Aorta (tissue), 5 donors: ENCODE measurements at regions not wholly inside any gene's neighbourhood (a gene's known extent, or its start where the extent isn't known, plus 50 kb on each side); places are given as distances from the start of the nearest gene placed in this dataset.
"Not testable (repeated sequence)": the region's sequence is repeated elsewhere in the genome, so short reads cannot be mapped to it uniquely, and the experiment has no call there.

Experiments used
- ATAC-seq: fragments of 200-7000 bp; cut with Tn5 transposase; one replicate; pipeline ENCODE4 v1.9.1; 2022; ENCODE audit warnings: moderate library complexity; ENCODE audit not compliant: low FRiP score
- DNase-seq, 2 donors: peaks; one replicate each; pipeline ENCODE4 v3.0.0-alpha.2; 2020
- H3K27ac ChIP-seq, 2 donors: one replicate each; pipeline ENCODE4 v1.5.1; 2013; ENCODE audit warnings: low read length in 2 of 2, mild to moderate bottlenecking in 2 of 2, moderate library complexity in 2 of 2, control low read depth in 1 of 2, inconsistent platforms in 1 of 2, low read depth in 1 of 2
- H3K27me3 ChIP-seq, 2 donors: one replicate each; pipeline ENCODE4 v1.6.1; 2013; ENCODE audit warnings: control low read depth in 1 of 2, low read length in 1 of 2, mild to moderate bottlenecking in 1 of 2, moderate library complexity in 1 of 2; ENCODE audit not compliant: insufficient read depth in 2 of 2, control insufficient read depth in 1 of 2
- H3K36me3 ChIP-seq, 2 donors: one replicate each; pipeline ENCODE4 v1.6.1; 2013; ENCODE audit warnings: control low read depth in 1 of 2, low read length in 1 of 2, mild to moderate bottlenecking in 1 of 2; ENCODE audit not compliant: insufficient read depth in 2 of 2, control insufficient read depth in 1 of 2
- H3K4me1 ChIP-seq, 2 donors: one replicate each; pipeline ENCODE4 v1.6.1; 2013; ENCODE audit warnings: low read length in 2 of 2, control low read depth in 1 of 2, mild to moderate bottlenecking in 1 of 2, moderate library complexity in 1 of 2; ENCODE audit not compliant: insufficient read depth in 2 of 2, control insufficient read depth in 1 of 2
- H3K4me3 ChIP-seq, 2 donors: one replicate each; pipeline ENCODE4 v1.5.1; 2013; ENCODE audit warnings: low read length in 2 of 2, control low read depth in 1 of 2, mild to moderate bottlenecking in 1 of 2
- H3K9me3 ChIP-seq: one replicate; pipeline ENCODE4 v1.6.1; 2013; ENCODE audit warnings: mild to moderate bottlenecking, low read length; ENCODE audit not compliant: control insufficient read depth
- WGBS, 2 donors: extraction: QIAGEN DNeasy Blood & Tissue Kit; methylation state at CpG; one replicate each; pipeline ENCODE4 v1.1.7; 2013; 5-methylcytosine and 5-hydroxymethylcytosine counted together
- intact Hi-C, 2 donors: fragments of 100-400 bp; cut with DNase I; formaldehyde crosslinking; loops; one replicate each; pipeline versions ENCODE4 v1.14.2 to v1.15.0; 2022
- donor health status: healthy with polysubstance abuse.
- donor health status: Bipolar disorder and iron deficiency.
- donor health status: DM: no; HTN: no; CAD: no.
- donor health status: DM: no; HTN: no; CAD: no.
- donor health status: DM: yes; HTN: yes; CAD: no.

DNA sequence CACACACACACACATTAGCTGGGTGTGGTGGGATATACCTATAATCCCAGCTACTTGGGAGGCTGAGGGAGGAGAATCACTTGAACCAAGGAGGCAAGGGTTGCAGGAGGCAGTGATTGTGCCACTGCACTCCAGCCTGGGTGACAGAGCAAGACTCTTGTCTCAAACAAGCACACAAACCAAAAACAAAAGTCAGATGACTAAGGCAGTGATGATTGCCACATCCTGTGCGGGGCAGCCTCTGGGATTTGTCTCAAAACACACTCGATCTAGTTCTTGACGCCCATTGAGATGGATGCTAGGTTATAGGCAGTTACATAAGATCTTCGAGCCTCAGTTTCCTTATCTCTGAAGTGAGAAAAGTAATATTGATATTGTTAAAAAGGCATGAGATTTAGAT is 57.8 kb upstream of the NBPF8 start:
- H3K27me3 ChIP-seq, H3K4me3 ChIP-seq, H3K36me3 ChIP-seq, intact Hi-C loops, H3K4me1 ChIP-seq, ATAC-seq, H3K27ac ChIP-seq, H3K9me3 ChIP-seq: not testable (repeated sequence)
- DNase-seq, result peak in 1 of 2 donors; percentile 43
- 55 to 68% methylated on average over 2 to 3 of the region's 4 CpGs for WGBS, 2 donors

DNA sequence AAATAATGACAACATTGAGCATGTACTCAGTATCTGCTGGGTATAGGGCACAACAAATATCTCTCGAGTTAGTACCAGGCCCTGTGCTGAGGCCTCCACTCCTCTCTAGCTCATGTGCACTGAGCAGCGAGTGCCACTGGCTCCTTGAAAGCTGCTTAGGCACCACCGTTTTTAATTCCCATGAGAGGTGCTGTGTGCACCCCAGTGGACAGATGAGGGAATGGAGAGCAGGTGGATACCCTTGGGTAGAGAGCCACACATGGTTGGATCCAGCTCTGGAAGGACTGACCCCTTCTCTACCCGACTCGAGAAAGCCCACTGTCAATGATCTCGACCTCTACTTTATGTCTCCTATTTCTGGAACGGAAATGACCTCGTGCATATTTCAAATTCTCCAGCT is 58.7 kb upstream of the NBPF8 start:
- 41 to 52% methylated on average over 5 to 6 of the region's 8 CpGs for WGBS, 2 donors
- H3K9me3 ChIP-seq, H3K4me1 ChIP-seq, H3K36me3 ChIP-seq, ATAC-seq, H3K4me3 ChIP-seq, H3K27me3 ChIP-seq, H3K27ac ChIP-seq, intact Hi-C loops, DNase-seq: not testable (repeated sequence)

DNA sequence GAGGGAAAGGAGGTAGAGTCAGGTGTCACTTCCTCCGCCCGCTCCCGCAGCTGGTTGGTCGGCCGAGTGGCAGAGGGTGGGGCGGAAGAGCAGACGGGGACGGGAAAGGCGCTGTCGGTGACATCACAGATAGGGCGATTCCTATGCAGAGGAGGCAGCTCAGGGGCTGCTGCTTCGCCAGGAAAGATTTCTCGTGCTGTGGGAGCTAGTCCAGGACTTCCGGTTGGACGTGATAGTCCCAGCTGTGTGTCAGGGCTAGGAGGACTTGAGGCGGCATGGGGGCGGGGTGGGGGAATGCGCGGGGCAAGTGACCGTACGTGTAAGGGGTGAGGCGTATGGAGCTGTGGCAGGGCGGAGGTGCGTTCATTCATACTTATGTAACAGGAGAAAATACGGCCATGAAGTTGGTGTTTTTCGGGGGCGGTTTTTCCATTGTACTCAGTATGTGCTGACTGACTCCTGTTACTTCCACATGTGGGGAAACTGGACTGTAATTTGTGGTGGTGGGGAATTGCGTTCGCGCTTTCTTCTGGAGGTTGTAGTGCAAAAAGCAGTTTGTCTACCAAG is 60.1 kb upstream of the NBPF8 start:
- H3K27me3 ChIP-seq, intact Hi-C loops, H3K9me3 ChIP-seq, H3K27ac ChIP-seq, H3K4me3 ChIP-seq, H3K36me3 ChIP-seq, H3K4me1 ChIP-seq: not testable (repeated sequence)
- ATAC-seq (peak; percentile 88), DNase-seq (peak; percentile 70 to 81)
- WGBS, 2 donors, result 5 to 12% methylated on average over 10 to 22 of the region's 30 CpGs

DNA sequence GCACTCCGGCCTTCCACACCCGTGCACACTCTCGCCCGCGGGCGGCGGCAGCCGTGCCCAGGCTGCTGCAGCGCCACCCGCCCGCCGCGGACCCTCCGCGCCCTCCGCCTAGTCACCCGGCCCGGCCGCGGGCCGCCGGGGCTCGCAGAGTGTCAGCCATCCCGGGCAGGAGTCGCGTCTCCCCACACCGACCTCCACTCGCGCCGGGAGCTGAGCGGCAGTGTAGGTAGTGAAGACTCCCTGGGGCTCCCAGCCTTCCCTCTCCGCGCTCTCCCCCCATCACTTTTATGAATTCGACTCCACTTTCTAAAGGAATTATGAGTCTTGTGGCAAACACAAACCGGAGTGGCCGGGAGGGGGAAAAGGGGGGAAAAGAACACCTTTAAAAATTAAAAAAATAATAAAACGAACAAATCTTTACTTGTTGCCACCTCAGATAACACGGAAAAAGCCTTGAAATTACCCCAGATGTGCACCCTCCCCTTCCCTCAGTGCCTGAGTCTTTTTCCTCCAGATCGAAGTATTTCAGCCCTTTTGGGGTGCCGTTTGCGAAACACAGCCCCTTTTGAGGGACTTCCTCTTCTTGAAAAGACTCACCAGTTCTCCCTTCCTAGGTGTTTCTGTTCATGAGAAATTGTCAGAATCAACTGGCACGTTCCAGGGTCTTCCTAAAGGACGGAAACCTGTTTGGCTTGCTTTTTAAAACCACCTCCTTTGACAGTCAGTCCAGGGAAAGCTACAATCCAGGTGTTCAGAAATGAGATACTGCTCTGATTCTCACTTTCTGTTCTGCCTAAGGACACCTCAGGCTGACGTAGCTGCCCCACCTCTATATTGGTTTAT is 72.4 kb upstream of the NBPF8 start:
- intact Hi-C loops, H3K27ac ChIP-seq, H3K27me3 ChIP-seq, H3K9me3 ChIP-seq, H3K4me3 ChIP-seq, H3K36me3 ChIP-seq, H3K4me1 ChIP-seq, ATAC-seq: not testable (repeated sequence)
- WGBS, 2 donors, result 10 to 18% methylated on average over 13 to 25 of the region's 44 CpGs
- DNase-seq, result peak; percentile 37 to 73

DNA sequence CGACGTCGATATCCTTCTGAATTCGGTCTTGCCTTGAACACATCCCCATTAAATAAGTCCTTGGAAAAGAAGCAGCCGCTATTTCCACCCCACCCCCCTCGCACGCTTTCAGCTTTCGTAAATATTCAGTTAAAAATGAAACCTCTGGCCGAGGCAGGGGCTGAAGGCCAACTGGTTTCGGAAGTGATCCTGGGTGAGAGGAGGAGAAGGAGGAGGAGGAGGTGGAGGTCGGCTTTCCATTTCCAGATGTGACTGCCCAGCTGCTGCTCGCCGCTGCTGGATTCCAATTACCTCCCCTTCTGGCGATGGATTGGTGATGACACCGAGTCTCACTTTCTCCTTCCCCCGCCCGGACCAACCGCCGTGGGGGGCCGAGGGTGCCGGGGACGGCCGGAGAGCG is 73.1 kb upstream of the NBPF8 start:
- H3K9me3 ChIP-seq, H3K27me3 ChIP-seq, intact Hi-C loops, ATAC-seq, H3K4me1 ChIP-seq, H3K36me3 ChIP-seq: not testable (repeated sequence)
- DNase-seq, result peak in 1 of 2 donors; percentile 27
- peak overlapping the region in 1 of 2 donors; percentile 72 for H3K4me3 ChIP-seq
- H3K27ac ChIP-seq, result peak overlapping the region in 1 of 2 donors; percentile 68
- 0% methylated on average over 14 of the region's 24 CpGs; no CpG with 5 or more reads in 1 of the 2 donors for WGBS, 2 donors

DNA sequence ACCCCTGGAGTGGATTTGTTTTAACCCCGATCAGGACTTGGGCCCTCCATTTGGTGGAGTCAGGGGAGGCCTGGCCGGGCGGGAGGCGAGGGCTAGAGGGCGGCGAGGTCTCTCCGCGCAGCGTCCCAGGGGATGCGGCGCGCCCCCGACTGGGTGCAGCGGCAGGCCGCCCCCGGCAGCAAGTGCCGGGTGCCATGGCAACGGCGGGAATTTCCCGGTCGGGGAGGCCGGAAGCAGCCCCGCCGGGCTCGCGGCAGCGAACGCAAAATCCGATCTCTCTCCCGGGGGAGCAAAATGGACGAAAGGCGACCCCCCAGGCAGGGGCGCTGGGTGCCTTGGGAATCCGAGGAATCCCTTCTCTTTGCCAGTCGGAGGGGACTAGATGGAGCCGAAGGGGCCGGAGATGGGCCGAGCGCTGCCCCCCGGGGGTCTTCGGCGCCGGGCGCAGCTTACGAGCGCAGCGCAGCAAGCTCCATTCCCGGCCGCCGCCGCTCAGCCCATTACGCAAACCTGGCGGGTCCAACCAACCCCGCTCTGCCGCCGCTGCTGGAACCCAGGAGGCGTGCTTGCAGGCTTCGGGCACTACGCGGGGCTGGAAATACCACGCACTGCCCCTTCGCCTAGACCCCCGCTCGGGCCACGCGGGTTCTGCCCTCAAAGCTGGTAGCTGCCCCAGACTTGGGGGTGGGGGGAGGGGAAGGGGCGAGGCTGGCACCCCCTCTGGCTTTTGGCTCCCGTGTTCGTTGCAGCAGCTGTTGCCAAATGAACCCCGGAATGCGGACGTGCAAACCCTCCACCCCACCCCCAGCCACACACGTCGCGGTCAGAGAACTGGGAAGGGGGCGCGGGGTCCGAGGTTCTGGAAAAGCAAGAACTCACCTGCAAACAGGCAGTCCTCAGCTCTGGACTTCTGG is 73.7 kb upstream of the NBPF8 start:
- intact Hi-C loops, ATAC-seq, H3K9me3 ChIP-seq, H3K36me3 ChIP-seq, H3K4me1 ChIP-seq, H3K27me3 ChIP-seq: not testable (repeated sequence)
- WGBS, 2 donors, result 0% methylated on average over 28 to 37 of the region's 78 CpGs
- Histone ChIP-seq H3K4me3 (peak overlapping the region in 1 of 2 donors; percentile 72), H3K27ac (peak overlapping the region in 1 of 2 donors; percentile 68)
- DNase-seq, result peak; percentile 62 to 81

DNA sequence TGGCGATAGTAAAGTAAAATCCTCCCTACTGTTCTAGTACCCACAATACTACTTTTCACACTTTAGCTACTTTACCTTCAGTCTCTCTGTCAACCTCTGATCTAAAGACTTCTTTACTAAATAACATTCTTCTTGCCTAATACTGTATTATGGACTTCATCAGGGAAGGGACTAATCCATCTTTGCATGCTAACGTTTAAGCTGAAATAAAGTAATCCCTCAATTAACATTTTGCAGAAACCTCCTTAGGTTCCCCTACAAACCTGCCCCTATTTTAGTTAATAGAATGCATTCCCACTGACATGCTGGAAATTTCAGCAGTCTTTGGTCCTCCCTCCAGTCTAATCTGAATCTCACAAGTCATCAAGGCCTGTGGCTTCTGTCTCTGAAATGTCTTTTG is 99.1 kb upstream of the NBPF8 start:
- H3K4me1 ChIP-seq, H3K36me3 ChIP-seq, H3K27me3 ChIP-seq, H3K4me3 ChIP-seq, intact Hi-C loops, H3K9me3 ChIP-seq, DNase-seq, ATAC-seq, H3K27ac ChIP-seq: not testable (repeated sequence)
- WGBS, 2 donors, result no CpG with 5 or more reads among the region's 2 CpGs

DNA sequence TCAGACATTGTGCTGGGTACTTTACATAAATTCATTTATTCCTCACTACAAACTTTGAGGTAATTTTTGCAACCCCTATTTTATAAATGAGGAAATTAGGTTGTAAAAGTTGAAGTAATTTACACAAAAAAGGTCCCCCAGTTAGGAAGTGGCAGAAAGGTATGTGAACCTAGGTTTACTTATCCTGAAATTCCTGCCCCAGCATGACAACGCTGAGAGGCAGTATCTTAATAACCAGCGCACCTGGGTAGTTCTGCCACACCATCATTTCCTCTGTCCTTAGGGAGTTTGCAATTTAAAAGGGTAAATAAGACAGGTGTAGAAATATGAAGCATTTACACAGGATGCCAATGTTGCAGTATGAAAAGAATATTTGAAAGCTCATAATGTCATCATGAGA is 102.9 kb upstream of the NBPF8 start:
- intact Hi-C loops, result not testable (repeated sequence)

More for the DNA sequence above, 102.9 kb upstream of the NBPF8 start:
- DNase-seq, H3K9me3 ChIP-seq, ATAC-seq, H3K4me1 ChIP-seq, H3K27me3 ChIP-seq, H3K27ac ChIP-seq, H3K36me3 ChIP-seq, H3K4me3 ChIP-seq: not testable (repeated sequence)
- WGBS, 2 donors, result no CpG with 5 or more reads among the region's 2 CpGs
